22Rv1 (cell line): ENCODE measurements at regions not wholly inside any gene's neighbourhood (a gene's known extent, or its start where the extent isn't known, plus 50 kb on each side); places are given as distances from the start of the nearest gene placed in this dataset.

Experiments used
- CTCF ChIP-seq: fragments of 450-650 bp; IDR thresholded peaks from 2 replicates; pipeline ENCODE4 v1.5.1; 2017; ENCODE audit warnings: mild to moderate bottlenecking
- ZFX ChIP-seq: fragments of 450-650 bp; IDR thresholded peaks from 2 replicates; pipeline ENCODE4 v1.6.1; 2017; ENCODE audit warnings: antibody characterized with exemption, borderline replicate concordance

GRCh38 chr7:14973712-14974428, 71.3 kb upstream of the DGKB start:
- TF ChIP-seq CTCF (no peak), ZFX (no peak)
